Gastroesophageal sphincter (tissue), 3 donors: ENCODE measurements at regions not wholly inside any gene's neighbourhood (a gene's known extent, or its start where the extent isn't known, plus 50 kb on each side); places are given as distances from the start of the nearest gene placed in this dataset.

ENCODE experiments used
- POLR2AphosphoS5 ChIP-seq: sonication (generic); formaldehyde crosslinking; IDR thresholded peaks from one replicate; pipeline ENCODE4 v1.6.1; 2017; ENCODE audit warnings: antibody characterized with exemption
- TF ChIP-seq, protein P1 (sequence below), 4 experiments: fragments of 200-600 bp in 2 of 4; fragments of 450-650 bp in 2 of 4; sonication (generic) in 1 of 4; IDR thresholded peaks; one replicate each; pipeline ENCODE4 v1.5.1; 2017 to 2019; ENCODE audit warnings: antibody characterized with exemption in 4 of 4, mild to moderate bottlenecking in 2 of 4, moderate library complexity in 2 of 4

DNA sequence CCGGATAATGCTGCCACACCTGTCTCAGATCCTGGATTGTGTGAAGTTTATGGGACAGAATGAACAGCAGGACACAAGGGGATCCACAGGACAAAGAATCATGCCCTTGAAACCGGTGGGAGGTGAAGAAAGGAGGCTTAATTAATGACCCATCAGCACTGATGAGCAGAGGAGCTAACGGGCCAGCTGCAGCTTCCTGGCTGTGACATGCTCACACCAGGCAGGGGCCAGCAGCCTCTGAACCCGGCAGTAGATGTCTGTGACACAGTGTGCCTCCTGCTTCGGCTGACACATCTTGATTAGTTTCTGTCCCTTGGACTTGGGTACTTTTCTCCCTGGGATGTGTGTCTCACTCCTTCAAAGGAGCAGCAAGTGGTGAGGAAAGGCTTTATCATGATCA is 328.8 kb upstream of the BRINP1 start:
- TF ChIP-seq, protein P1, sequence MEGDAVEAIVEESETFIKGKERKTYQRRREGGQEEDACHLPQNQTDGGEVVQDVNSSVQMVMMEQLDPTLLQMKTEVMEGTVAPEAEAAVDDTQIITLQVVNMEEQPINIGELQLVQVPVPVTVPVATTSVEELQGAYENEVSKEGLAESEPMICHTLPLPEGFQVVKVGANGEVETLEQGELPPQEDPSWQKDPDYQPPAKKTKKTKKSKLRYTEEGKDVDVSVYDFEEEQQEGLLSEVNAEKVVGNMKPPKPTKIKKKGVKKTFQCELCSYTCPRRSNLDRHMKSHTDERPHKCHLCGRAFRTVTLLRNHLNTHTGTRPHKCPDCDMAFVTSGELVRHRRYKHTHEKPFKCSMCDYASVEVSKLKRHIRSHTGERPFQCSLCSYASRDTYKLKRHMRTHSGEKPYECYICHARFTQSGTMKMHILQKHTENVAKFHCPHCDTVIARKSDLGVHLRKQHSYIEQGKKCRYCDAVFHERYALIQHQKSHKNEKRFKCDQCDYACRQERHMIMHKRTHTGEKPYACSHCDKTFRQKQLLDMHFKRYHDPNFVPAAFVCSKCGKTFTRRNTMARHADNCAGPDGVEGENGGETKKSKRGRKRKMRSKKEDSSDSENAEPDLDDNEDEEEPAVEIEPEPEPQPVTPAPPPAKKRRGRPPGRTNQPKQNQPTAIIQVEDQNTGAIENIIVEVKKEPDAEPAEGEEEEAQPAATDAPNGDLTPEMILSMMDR (IDR thresholded peaks at IDR 0.05), result no peak
- no peak for TF ChIP-seq POLR2AphosphoS5
